ENCODE measurements at regions not wholly inside any gene's neighbourhood (a gene's known extent, or its start where the extent isn't known, plus 50 kb on each side); places are given as distances from the start of the nearest gene placed in this dataset.

DNA sequence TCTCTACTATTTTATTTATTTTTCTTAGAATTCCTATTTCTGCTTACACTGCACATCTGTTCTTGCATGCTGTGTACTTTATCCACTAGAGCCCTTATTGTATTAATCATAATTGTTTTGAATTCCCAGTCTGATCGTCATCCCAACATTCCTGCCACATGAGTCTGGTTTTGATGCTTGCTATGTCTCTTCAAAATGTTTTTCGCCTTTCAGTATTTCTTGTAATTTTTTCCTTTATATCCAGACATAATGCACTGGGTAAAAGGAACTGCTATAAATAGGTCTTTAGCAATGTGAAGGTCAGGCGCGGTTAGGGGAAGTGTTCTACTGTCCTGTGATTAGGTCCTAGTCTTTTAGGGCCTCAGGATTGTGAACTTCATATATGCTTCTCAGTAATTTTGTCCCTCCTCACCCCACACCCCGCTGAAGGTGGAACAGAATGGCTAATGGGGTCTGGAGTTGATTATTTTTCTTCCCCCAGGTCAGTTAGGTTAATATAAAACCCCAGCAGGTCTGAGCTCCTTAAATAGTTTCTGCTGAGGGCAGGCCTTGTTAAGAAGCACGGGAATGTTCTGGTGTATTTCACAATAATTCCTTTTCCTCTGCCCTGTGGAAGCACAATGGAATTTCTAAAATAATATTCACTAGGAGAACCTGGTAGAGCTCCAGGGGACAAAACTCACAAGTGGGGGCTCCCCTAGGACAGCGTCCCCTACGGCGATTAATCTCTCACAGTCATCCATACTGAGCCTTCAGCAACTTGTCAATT lies 146.6 kb upstream of the TUT7 start:
- DNase-seq (ENCODE audit: low spot score) (no peak), ATAC-seq (no peak), FAIRE-seq (no peak)
- in situ Hi-C loops (cut with HindIII; ENCODE audit: extremely low pct_ligation_motif_present, low pct_unique_long_range_greater_than_20kb) = no loop called here
- TF ChIP-seq DMTF1 (CRISPR knock-in tag; IDR thresholded peaks at IDR 0.05) = no peak
- peak in 1 of 2 experiments; percentile 41; a peak in 2 of 4 replicates for TF ChIP-seq MAFK (conservative IDR thresholded peaks at IDR 0.05 in 1 of 2, IDR thresholded peaks at IDR 0.05 in 1 of 2; ENCODE audit: low read length in 2 of 2)
- TF ChIP-seq KLF11 (CRISPR knock-in tag; IDR thresholded peaks at IDR 0.05) = no peak
- no peak for TF ChIP-seq MLLT10 (CRISPR knock-in tag; IDR thresholded peaks at IDR 0.05)
- TF ChIP-seq, protein P1, sequence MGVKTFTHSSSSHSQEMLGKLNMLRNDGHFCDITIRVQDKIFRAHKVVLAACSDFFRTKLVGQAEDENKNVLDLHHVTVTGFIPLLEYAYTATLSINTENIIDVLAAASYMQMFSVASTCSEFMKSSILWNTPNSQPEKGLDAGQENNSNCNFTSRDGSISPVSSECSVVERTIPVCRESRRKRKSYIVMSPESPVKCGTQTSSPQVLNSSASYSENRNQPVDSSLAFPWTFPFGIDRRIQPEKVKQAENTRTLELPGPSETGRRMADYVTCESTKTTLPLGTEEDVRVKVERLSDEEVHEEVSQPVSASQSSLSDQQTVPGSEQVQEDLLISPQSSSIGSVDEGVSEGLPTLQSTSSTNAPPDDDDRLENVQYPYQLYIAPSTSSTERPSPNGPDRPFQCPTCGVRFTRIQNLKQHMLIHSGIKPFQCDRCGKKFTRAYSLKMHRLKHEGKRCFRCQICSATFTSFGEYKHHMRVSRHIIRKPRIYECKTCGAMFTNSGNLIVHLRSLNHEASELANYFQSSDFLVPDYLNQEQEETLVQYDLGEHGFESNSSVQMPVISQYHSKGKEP (CRISPR knock-in tag; IDR thresholded peaks at IDR 0.05) = no peak
- TF ChIP-seq MAFF (IDR thresholded peaks at IDR 0.05; ENCODE audit: low read depth, low read length) = 0 out of 2 replicates have a peak, but pooled peaks have one; percentile 13
- TF ChIP-seq REPIN1 (CRISPR knock-in tag; IDR thresholded peaks at IDR 0.05; ENCODE audit: borderline replicate concordance, low read depth) = no peak
- ChIA-PET CTCF (ENCODE audit: low intra/inter-chr PET ratio, low total read pairs) (no interaction called here), POLR2A (no interaction called here)
- Histone ChIP-seq H3K9me3 (ENCODE audit: low read length) (no peaks in the 10 kb centered on the region), H3K27ac (ENCODE audit: extremely low read length, insufficient read depth, low read length) (no peak overlapping the region), H4K20me1 (ENCODE audit: insufficient read depth, low read length) (no peaks in the 10 kb centered on the region; the same call in 1 of the 2 replicates), H3K4me3 (replicated peaks in 1 of 3; ENCODE audit: insufficient read depth in 1 of 3, low read depth in 2 of 3, low read length in 3 of 3) (no peak overlapping the region), H3K36me3 (replicated peaks in 1 of 2; ENCODE audit: control insufficient read depth in 1 of 2, insufficient read depth in 2 of 2, low read length in 2 of 2) (no peaks in the 10 kb centered on the region), H3K79me2 (ENCODE audit: insufficient read depth, low read length) (no peaks in the 10 kb centered on the region), H3K4me1 (ENCODE audit: insufficient read depth, low read length) (no peaks in the 10 kb centered on the region), H3K4me2 (ENCODE audit: low read depth, low read length) (no peak overlapping the region), H3K27me3 (ENCODE audit: control insufficient read depth in 1 of 2, insufficient read depth in 2 of 2, low read length in 2 of 2) (no peaks in the 10 kb centered on the region; a peak in 1 of 5 replicates), H2AFZ (ENCODE audit: low read length) (no peak overlapping the region), H3K9ac (ENCODE audit: insufficient read depth, low read depth, low read length) (no peak overlapping the region)
- intact Hi-C loops (cut with micrococcal nuclease; ENCODE audit: unreplicated experiment) = no loop called here
- 17% methylated on average over 9 of the region's 9 CpGs for whole genome bisulfite sequencing (ENCODE audit: low lambda C conversion rate)
- BruUV-seq (replicated peaks) = no TSS peak

All from HepG2 (cell line).